Stimulated activated CD8-positive, alpha-beta memory T cell treated with anti-CD3 and anti-CD28 coated beads, Interleukin-2, amount 100 ng/mL, for 1 hour (primary cell): ENCODE measurements at regions not wholly inside any gene's neighbourhood (a gene's known extent, or its start where the extent isn't known, plus 50 kb on each side); places are given as distances from the start of the nearest gene placed in this dataset.

Experiments used
- DNase-seq, 2 donors: peaks; one replicate each; pipeline ENCODE4 v3.0.0-alpha.2; 2020; ENCODE audit warnings: low read depth in 2 of 2

DNA sequence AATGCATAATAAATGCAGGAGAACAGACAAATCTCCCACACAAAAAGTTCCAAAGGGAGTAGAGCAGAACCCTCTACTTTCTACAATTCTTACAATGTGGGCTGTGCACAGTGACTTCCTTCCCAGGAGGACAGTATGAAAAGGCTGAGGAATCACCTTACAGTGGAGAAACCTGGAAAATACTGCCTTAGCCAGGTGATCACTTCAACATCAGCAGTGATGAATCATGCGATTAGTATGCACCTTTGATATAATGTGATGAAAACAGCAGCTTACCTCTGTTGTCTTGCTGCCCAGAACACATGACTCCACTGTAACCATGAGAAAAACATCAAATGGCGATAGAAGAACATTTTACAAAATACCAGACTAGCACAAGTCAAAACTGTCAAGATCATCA is 329.7 kb upstream of the POM121L12 start:
- DNase-seq: no peak

DNA sequence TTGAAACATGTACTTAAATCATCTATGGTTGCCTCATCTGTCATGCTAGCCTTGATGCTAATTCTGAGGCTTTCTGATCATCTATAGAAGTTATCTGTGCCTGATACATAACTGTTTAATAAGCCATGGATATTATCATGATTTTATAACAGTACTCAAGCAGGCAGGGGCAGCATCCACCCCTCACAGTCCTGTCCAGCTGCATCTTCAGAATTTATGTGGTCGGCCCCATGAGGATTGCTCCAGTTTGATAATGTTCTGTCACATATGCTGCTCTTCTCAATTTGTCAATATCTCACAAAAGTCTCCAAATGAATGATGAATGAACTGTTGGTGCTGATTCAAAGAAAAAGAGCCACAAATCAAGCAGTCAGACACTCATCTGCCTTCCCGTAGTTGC is 335.1 kb upstream of the POM121L12 start:
- DNase-seq: no peak

- DNase-seq: no peak
Observed at GRCh38 chr7:52695973-52696595, 339.3 kb upstream of the POM121L12 start.

DNA sequence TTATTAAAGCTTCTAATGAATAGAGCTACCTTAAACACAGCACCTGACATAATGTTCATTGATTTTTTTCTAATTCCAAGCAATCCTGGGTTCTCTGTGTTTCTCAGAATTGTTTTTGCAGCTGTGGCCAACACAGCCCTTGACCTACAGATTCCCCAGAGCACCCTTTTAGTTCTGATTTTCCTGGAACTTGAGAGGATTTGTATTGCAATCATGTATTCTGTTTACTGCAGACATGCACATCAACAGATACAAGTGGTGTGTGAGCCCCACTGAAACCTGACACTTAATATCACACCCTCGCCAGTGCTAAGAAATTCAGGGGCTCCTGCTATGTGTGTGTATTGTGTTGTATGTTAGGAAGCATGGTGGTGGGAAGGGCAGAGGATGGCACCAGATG is 344.2 kb upstream of the POM121L12 start:
- no peak for DNase-seq

- no peak for DNase-seq
Observed at GRCh38 chr7:52689912-52690311, 345.5 kb upstream of the POM121L12 start.

DNA sequence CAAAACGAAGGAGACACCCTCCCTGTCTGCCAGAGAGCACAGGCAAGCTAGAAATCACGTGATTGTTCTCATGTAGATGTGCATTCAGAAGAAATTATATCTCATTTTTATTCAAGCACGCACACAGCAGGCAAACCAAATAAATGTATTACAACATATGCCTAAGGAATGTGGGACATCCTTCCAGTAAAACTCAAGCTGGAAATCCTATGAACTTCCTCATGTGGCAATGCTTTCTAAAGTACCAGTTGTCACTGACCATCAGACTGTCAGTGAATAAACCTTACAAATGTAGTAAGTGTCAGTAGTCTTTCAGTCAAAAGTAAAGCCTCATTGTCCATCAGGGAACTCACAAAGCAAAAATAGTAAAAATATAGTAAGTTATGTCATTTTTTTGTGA is 350.1 kb upstream of the POM121L12 start:
- no peak for DNase-seq

DNA sequence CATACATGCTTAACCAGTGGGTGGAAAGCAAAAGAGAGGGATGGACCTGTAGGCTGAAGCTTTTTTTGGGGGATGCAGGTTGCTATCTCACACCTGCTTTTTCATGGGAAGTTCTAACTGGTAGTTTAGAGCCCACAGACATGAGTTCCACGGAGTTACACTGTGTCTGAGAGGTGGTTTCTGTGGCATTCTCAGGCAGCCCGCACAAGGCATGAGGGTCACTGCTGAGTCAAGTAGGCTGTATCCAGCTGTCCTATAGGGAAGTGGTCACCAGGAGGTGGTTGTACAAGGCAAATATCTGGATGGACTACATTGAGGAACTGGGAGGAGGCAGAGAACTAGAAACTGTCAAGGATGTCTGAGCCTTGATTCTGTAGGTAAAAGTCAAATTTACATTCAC is 351.0 kb upstream of the POM121L12 start:
- no peak for DNase-seq

- DNase-seq: no peak
Observed at GRCh38 chr7:52682993-52683392, 352.4 kb upstream of the POM121L12 start.

GRCh38 chr7:52670608-52671225 is 364.7 kb upstream of the POM121L12 start:
- no peak for DNase-seq

GRCh38 chr7:52669031-52669430 is 366.4 kb upstream of the POM121L12 start:
- DNase-seq: no peak

GRCh38 chr7:52668435-52668834 is 367.0 kb upstream of the POM121L12 start:
- DNase-seq: no peak

DNA sequence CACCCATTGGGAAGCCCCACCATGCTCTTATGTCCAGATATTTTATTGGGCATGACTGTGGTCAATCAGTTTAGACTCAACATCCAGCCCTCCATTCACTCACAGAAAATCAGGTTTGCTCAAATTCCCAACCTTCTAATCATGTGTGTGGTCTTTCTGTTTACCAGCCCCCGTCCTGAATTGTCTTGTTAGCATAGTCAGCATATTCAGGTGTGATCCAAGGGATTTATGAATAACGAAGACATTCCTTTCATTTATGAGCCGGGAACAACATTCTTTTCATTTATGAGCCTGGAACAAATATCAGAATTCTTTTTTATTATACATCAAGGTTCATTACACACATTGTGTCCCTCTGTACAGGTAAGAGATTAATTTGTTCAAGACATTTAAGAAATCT is 376.3 kb upstream of the POM121L12 start:
- DNase-seq: no peak

DNA sequence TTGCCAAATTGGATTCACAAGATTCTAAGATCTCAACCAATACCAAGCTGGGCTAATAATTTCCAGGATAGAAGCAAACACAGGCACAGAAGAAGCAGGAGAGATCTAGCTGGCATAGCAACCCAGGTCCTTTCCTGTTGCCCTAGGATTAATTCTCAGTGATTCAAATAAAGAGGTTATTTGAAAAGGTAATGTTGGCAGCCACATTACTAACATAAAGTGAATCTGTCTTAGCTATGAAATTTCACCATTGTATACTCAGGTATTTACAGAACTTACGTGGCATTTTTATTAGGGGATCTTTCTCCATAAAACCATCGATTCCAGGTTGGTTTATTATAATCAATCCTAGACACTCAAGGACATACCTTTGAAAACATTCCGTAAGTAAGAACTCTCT is 379.3 kb upstream of the POM121L12 start:
- DNase-seq: no peak

DNA sequence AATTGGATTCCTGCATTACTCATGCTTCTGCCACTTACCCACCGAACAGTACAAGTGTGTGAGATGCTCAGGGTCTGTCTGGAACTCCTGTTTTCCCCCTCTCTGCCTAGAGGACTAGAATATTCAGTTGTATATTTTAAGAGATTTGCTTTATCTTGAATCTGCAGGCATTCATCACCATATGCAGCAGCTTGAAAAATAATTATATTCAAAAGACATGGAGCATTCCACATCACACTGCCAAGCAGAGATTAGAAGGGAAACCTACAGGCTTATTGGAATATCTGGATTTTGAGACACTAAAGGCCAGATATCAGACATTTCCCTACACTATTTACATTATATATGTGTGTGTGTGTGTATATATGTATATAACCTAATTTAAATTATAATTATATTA is 382.8 kb upstream of the POM121L12 start:
- no peak for DNase-seq

DNA sequence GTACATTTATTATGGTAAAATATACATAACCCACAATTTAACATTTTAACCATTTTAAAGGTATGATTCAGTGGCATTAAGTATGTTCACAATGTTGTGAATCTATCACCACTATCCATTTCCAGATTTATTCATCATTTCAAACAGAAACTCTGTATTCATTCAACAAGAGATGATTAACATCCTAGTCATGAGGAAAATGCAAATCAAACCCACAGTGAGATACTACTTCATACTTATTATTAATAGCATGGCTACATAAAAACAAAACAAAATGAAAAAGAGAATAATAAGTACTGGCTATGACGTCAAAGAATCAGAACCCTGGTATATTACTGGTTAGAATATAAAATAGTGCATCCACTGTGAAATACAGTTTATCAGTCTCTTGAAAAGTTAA is 386.6 kb upstream of the POM121L12 start:
- no peak for DNase-seq

- DNase-seq: no peak
Observed at GRCh38 chr7:52647046-52647445, 388.4 kb upstream of the POM121L12 start.

DNA sequence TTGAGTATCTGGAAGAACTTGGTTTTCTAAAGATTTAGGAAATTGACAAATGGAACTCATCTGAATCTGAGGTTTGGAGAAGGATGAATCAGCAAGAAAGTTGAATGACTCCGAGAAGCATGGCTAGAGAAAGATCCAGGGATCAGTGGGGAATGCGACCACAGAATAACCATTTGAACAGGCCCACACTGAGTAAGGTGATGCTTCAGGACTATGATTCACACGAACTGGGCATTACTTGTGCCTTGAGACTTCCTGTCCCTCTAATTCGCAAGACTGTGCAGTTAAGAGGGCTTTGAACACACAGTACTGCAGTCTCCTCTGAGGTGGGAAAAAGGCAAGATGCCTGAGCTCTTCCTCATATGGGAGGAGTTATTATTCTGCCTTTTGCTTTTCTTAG is 395.5 kb upstream of the POM121L12 start:
- DNase-seq: no peak

- DNase-seq: no peak
Observed at GRCh38 chr7:52639126-52639525, 396.3 kb upstream of the POM121L12 start.

DNA sequence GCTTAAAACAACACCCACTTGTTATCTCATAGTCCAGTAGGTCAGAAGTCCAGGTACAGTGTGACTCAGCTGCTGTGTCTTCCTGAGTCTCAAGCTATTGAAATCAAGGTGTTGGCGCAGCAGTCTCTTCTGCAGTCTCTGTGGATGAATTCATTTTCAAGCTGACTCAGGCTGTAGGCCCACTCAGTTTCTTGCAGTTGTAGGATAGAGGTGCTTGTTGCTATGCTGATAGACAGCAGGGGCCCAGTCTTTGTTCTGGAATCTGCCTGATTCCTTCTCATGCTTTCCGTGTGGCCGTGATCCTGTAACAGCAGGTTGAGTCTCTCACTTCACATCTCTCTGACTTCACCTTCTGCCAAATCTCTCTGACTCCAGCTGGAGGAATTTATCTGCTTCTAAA is 400.4 kb upstream of the POM121L12 start:
- DNase-seq: no peak

- DNase-seq: no peak
Observed at GRCh38 chr7:52620849-52621248, 414.6 kb upstream of the POM121L12 start.

DNA sequence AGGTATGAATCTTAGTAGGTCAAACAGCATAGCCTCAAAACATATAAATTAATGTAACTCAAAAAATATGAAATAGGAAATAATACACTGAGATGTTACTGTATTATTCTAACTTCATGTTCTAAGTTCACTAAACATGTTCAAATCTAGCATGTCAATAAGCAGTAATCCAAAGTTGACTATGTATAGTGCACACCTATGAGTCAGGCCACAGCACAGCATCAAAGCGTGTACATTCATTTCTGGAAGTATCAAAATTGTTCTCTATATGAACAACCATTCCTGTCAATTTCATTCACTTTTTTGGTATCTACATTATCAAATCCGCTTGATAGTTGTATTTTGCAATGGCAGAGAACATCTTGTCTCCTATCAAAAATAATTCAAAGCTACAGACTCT is 418.9 kb upstream of the POM121L12 start:
- DNase-seq: no peak

GRCh38 chr7:52615021-52615695 is 420.3 kb upstream of the POM121L12 start:
- no peak for DNase-seq

DNA sequence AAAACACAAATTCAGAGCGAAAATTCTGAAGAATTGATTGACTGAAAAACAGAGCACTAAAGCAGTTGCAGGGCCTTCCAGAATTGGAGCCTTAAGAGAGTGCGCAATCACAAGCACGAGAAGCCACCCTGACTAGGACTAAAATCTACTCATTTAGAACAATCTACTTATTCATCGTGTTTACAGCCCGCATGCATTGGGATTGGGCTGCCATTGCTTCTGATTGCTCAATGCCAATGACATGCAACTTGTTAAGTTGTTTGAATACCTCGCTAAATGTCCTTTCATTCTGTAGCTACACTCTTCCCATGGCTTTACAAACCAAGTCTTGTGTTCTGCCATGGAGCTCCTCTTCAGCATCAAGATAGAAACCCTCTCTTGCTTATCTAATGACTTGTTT is 425.9 kb upstream of the POM121L12 start:
- DNase-seq: no peak
